Sigmoid colon (tissue), 4 donors: ENCODE measurements at regions not wholly inside any gene's neighbourhood (a gene's known extent, or its start where the extent isn't known, plus 50 kb on each side); places are given as distances from the start of the nearest gene placed in this dataset.

Experiments
- CTCF ChIP-seq, 4 experiments: fragments of 450-650 bp in 3 of 4; fragments of 200-600 bp in 1 of 4; IDR thresholded peaks; one replicate each; pipeline ENCODE4 v1.5.1; 2016 to 2019; ENCODE audit warnings: antibody characterized with exemption in 4 of 4, mild to moderate bottlenecking in 3 of 4, moderate library complexity in 2 of 4
- EP300 ChIP-seq, 4 donors: sonication (generic); formaldehyde crosslinking; IDR thresholded peaks; one replicate each; pipeline ENCODE4 v1.6.1; 2017; ENCODE audit warnings: antibody characterized with exemption in 4 of 4
- POLR2A ChIP-seq, 2 donors: fragments of 450-650 bp; IDR thresholded peaks; one replicate each; pipeline ENCODE4 v1.6.1; 2016; ENCODE audit warnings: antibody characterized with exemption in 2 of 2, mild to moderate bottlenecking in 2 of 2, moderate library complexity in 2 of 2

- TF ChIP-seq POLR2A (IDR thresholded peaks at IDR 0.05) (no peak), CTCF (IDR thresholded peaks at IDR 0.05) (no peak), EP300 (IDR thresholded peaks at IDR 0.05) (no peak)
Observed at GRCh38 chr5:145558288-145558687, 276.9 kb downstream of the PRELID2 start.
